ENCODE measurements at regions not wholly inside any gene's neighbourhood (a gene's known extent, or its start where the extent isn't known, plus 50 kb on each side); places are given as distances from the start of the nearest gene placed in this dataset.

DNA sequence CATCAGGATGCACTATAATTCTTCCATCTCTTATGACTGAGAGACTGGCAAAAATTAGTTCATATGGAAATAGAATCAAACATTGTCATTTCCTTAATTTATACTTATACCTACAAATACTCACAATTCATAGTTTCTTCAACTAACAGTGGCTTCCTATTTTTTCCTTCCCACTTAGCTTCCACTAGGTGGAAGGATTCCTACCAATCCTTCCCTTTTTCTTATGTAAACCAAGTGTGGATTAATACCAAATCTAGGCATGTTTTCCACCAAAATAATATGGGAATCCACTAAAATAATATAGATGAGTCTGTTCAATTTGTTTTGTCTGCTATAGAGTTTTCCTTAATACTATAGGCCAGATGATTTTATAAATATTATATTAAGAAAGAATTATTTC lies 1537.1 kb downstream of the PLA2G4A start:
- Histone ChIP-seq H3K9me3 (ENCODE audit: insufficient read depth, low read depth, low read length) (no peaks in the 10 kb centered on the region), H3K9ac (ENCODE audit: low read depth, low read length) (no peak overlapping the region), H3K36me3 (ENCODE audit: insufficient read depth, low read length) (no peaks in the 10 kb centered on the region), H3K4me1 (ENCODE audit: insufficient read depth, low read length) (peaks cover 31% of the 10 kb centered on the region), H3K4me3 (ENCODE audit: low read length) (no peak overlapping the region), H3K27me3 (ENCODE audit: insufficient read depth, low read length) (no peaks in the 10 kb centered on the region), H3K27ac (ENCODE audit: low read depth, low read length) (no peak overlapping the region)

GRCh38 chr1:188367661-188368060 lies 1538.9 kb downstream of the PLA2G4A start:
- Histone ChIP-seq H3K27me3 (ENCODE audit: insufficient read depth, low read length) (no peaks in the 10 kb centered on the region), H3K4me3 (ENCODE audit: low read length) (no peak overlapping the region), H3K4me1 (ENCODE audit: insufficient read depth, low read length) (peaks cover 31% of the 10 kb centered on the region), H3K36me3 (ENCODE audit: insufficient read depth, low read length) (no peaks in the 10 kb centered on the region), H3K9me3 (ENCODE audit: insufficient read depth, low read depth, low read length) (no peaks in the 10 kb centered on the region), H3K27ac (ENCODE audit: low read depth, low read length) (no peak overlapping the region), H3K9ac (ENCODE audit: low read depth, low read length) (no peak overlapping the region)
- WGBS: 73% methylated on average over 1 of the region's 2 CpGs

- Histone ChIP-seq H3K27ac (ENCODE audit: low read depth, low read length) (no peak overlapping the region), H3K9me3 (ENCODE audit: insufficient read depth, low read depth, low read length) (no peaks in the 10 kb centered on the region), H3K9ac (ENCODE audit: low read depth, low read length) (no peak overlapping the region), H3K4me1 (ENCODE audit: insufficient read depth, low read length) (peaks cover 20% of the 10 kb centered on the region; the same call in 1 of the 2 replicates), H3K36me3 (ENCODE audit: insufficient read depth, low read length) (no peaks in the 10 kb centered on the region), H3K27me3 (ENCODE audit: insufficient read depth, low read length) (no peaks in the 10 kb centered on the region), H3K4me3 (ENCODE audit: low read length) (no peak overlapping the region)
- 85% methylated on average over 1 of the region's 1 CpG for WGBS
Observed at GRCh38 chr1:188371295-188371806, 1542.6 kb downstream of the PLA2G4A start.

DNA sequence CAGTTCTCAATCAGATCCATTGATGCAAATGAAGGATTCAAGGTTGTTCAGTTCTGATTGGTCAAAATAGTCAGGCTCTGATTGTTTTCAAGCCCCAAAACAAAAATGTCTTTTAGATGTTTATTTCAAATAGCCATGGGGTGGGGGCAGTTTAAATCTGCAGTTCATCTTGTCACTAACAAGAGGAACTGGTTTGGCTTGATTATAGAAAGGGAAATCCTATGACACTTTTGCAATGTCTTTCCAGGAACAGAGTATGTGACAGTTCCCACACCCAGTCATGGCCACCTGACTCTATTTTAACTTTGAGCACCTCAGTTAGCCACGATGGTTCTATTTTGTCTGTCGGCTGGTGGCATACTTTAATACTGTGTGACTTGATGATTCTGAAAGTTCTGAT lies 1544.1 kb downstream of the PLA2G4A start:
- no peak overlapping the region for H3K27ac ChIP-seq (ENCODE audit: low read depth, low read length)
- no peaks in the 10 kb centered on the region for H3K27me3 ChIP-seq (ENCODE audit: insufficient read depth, low read length)
- peaks cover 8% of the 10 kb centered on the region; the same call in 1 of the 2 replicates for H3K4me1 ChIP-seq (ENCODE audit: insufficient read depth, low read length)
- H3K9ac ChIP-seq (ENCODE audit: low read depth, low read length): no peak overlapping the region
- 97% methylated on average over 2 of the region's 2 CpGs for WGBS
- no peaks in the 10 kb centered on the region for H3K36me3 ChIP-seq (ENCODE audit: insufficient read depth, low read length)
- no peaks in the 10 kb centered on the region for H3K9me3 ChIP-seq (ENCODE audit: insufficient read depth, low read depth, low read length)
- H3K4me3 ChIP-seq (ENCODE audit: low read length): no peak overlapping the region

- H3K4me3 ChIP-seq (ENCODE audit: low read length): no peak overlapping the region
- H3K9me3 ChIP-seq (ENCODE audit: insufficient read depth, low read depth, low read length): no peaks in the 10 kb centered on the region
- H3K27ac ChIP-seq (ENCODE audit: low read depth, low read length): no peak overlapping the region
- H3K9ac ChIP-seq (ENCODE audit: low read depth, low read length): no peak overlapping the region
- WGBS: 100% methylated on average over 1 of the region's 2 CpGs
- no peaks in the 10 kb centered on the region for H3K27me3 ChIP-seq (ENCODE audit: insufficient read depth, low read length)
- no peaks in the 10 kb centered on the region for H3K4me1 ChIP-seq (ENCODE audit: insufficient read depth, low read length)
- H3K36me3 ChIP-seq (ENCODE audit: insufficient read depth, low read length): no peaks in the 10 kb centered on the region
Observed at GRCh38 chr1:188382851-188383250, 1554.1 kb downstream of the PLA2G4A start.

GRCh38 chr1:188386161-188386560 lies 1557.4 kb downstream of the PLA2G4A start:
- no peak overlapping the region for H3K27ac ChIP-seq (ENCODE audit: low read depth, low read length)
- H3K4me1 ChIP-seq (ENCODE audit: insufficient read depth, low read length): no peaks in the 10 kb centered on the region
- H3K27me3 ChIP-seq (ENCODE audit: insufficient read depth, low read length): no peaks in the 10 kb centered on the region
- H3K9me3 ChIP-seq (ENCODE audit: insufficient read depth, low read depth, low read length): no peaks in the 10 kb centered on the region
- no peak overlapping the region for H3K9ac ChIP-seq (ENCODE audit: low read depth, low read length)
- no peaks in the 10 kb centered on the region for H3K36me3 ChIP-seq (ENCODE audit: insufficient read depth, low read length)
- 94% methylated on average over 5 of the region's 5 CpGs for WGBS
- no peak overlapping the region for H3K4me3 ChIP-seq (ENCODE audit: low read length)

- Histone ChIP-seq H3K4me3 (ENCODE audit: low read length) (no peak overlapping the region), H3K27me3 (ENCODE audit: insufficient read depth, low read length) (no peaks in the 10 kb centered on the region), H3K9me3 (ENCODE audit: insufficient read depth, low read depth, low read length) (no peaks in the 10 kb centered on the region), H3K27ac (ENCODE audit: low read depth, low read length) (no peak overlapping the region), H3K9ac (ENCODE audit: low read depth, low read length) (no peak overlapping the region), H3K36me3 (ENCODE audit: insufficient read depth, low read length) (no peaks in the 10 kb centered on the region), H3K4me1 (ENCODE audit: insufficient read depth, low read length) (no peaks in the 10 kb centered on the region)
- WGBS: 85% methylated on average over 1 of the region's 3 CpGs
Observed at GRCh38 chr1:188386666-188387065, 1557.9 kb downstream of the PLA2G4A start.

DNA sequence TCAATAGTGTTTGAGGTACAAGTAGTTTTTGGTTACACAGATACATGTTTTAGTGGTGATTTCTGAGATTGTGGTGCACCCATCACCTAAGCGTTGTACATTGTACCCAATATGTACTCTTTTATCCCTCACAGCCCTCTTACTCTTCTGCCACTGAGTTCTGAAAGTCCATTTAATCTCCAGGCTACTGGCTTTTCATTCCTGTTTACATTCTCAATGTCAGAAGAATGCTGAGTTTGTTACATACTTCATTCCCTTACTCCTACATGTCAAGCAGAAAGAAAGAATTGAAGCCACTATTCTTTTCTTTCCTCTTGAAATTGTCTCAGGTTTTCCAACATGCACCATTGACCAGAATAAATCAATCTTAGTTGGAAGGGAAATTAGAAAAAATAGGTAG lies 1565.9 kb downstream of the PLA2G4A start:
- WGBS: 100% methylated on average over 1 of the region's 1 CpG
- Histone ChIP-seq H3K9ac (ENCODE audit: low read depth, low read length) (no peak overlapping the region), H3K36me3 (ENCODE audit: insufficient read depth, low read length) (no peaks in the 10 kb centered on the region), H3K4me1 (ENCODE audit: insufficient read depth, low read length) (no peaks in the 10 kb centered on the region), H3K4me3 (ENCODE audit: low read length) (no peak overlapping the region), H3K27ac (ENCODE audit: low read depth, low read length) (no peak overlapping the region), H3K27me3 (ENCODE audit: insufficient read depth, low read length) (no peaks in the 10 kb centered on the region), H3K9me3 (ENCODE audit: insufficient read depth, low read depth, low read length) (no peaks in the 10 kb centered on the region)

GRCh38 chr1:188397521-188397920 lies 1568.8 kb downstream of the PLA2G4A start:
- Histone ChIP-seq H3K36me3 (ENCODE audit: insufficient read depth, low read length) (no peaks in the 10 kb centered on the region), H3K9me3 (ENCODE audit: insufficient read depth, low read depth, low read length) (no peaks in the 10 kb centered on the region), H3K27me3 (ENCODE audit: insufficient read depth, low read length) (no peaks in the 10 kb centered on the region), H3K9ac (ENCODE audit: low read depth, low read length) (no peak overlapping the region), H3K4me1 (ENCODE audit: insufficient read depth, low read length) (no peaks in the 10 kb centered on the region), H3K4me3 (ENCODE audit: low read length) (no peak overlapping the region), H3K27ac (ENCODE audit: low read depth, low read length) (no peak overlapping the region)
- WGBS: 94% methylated on average over 1 of the region's 2 CpGs

GRCh38 chr1:188402986-188403385 lies 1574.2 kb downstream of the PLA2G4A start:
- H3K4me1 ChIP-seq (ENCODE audit: insufficient read depth, low read length): no peaks in the 10 kb centered on the region
- WGBS: 85% methylated on average over 2 of the region's 3 CpGs

DNA sequence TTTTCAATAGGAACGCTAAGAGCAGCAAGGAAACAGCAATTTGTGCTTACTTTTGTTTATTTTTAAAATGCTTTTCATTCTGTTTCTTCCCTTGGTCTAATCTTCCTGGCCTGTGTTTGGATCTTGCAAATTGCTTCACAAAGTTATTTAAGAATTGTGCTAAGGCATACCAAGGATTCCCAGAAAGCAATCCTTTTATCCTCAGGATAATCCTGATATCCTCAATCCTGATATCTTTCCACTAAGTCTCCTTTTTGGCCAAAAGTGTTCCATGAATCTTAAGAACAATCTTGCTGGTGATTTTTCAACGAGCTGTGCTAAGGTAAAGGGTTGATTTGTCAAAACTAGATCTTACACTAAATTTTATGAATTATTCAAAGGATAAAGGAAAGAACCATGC lies 1577.9 kb downstream of the PLA2G4A start:
- WGBS: no CpG with 5 or more reads among the region's 2 CpGs
- H3K27ac ChIP-seq (ENCODE audit: low read depth, low read length): no peak overlapping the region
- no peaks in the 10 kb centered on the region for H3K9me3 ChIP-seq (ENCODE audit: insufficient read depth, low read depth, low read length)
- H3K36me3 ChIP-seq (ENCODE audit: insufficient read depth, low read length): no peaks in the 10 kb centered on the region
- no peak overlapping the region for H3K9ac ChIP-seq (ENCODE audit: low read depth, low read length)
- H3K4me3 ChIP-seq (ENCODE audit: low read length): no peak overlapping the region
- no peaks in the 10 kb centered on the region for H3K4me1 ChIP-seq (ENCODE audit: insufficient read depth, low read length)
- no peaks in the 10 kb centered on the region for H3K27me3 ChIP-seq (ENCODE audit: insufficient read depth, low read length)

More at GRCh38 chr1:188402986-188403385, 1574.2 kb downstream of the PLA2G4A start:
- Histone ChIP-seq H3K27ac (ENCODE audit: low read depth, low read length) (no peak overlapping the region), H3K36me3 (ENCODE audit: insufficient read depth, low read length) (no peaks in the 10 kb centered on the region), H3K9me3 (ENCODE audit: insufficient read depth, low read depth, low read length) (no peaks in the 10 kb centered on the region), H3K4me3 (ENCODE audit: low read length) (no peak overlapping the region), H3K9ac (ENCODE audit: low read depth, low read length) (no peak overlapping the region), H3K27me3 (ENCODE audit: insufficient read depth, low read length) (no peaks in the 10 kb centered on the region)

GRCh38 chr1:188420177-188420576 lies 1591.4 kb downstream of the PLA2G4A start:
- WGBS: 96% methylated on average over 1 of the region's 1 CpG

More at GRCh38 chr1:188420177-188420576, 1591.4 kb downstream of the PLA2G4A start:
- Histone ChIP-seq H3K4me3 (ENCODE audit: low read length) (no peak overlapping the region), H3K36me3 (ENCODE audit: insufficient read depth, low read length) (no peaks in the 10 kb centered on the region), H3K27me3 (ENCODE audit: insufficient read depth, low read length) (no peaks in the 10 kb centered on the region), H3K4me1 (ENCODE audit: insufficient read depth, low read length) (no peaks in the 10 kb centered on the region), H3K27ac (ENCODE audit: low read depth, low read length) (no peak overlapping the region), H3K9me3 (ENCODE audit: insufficient read depth, low read depth, low read length) (no peaks in the 10 kb centered on the region), H3K9ac (ENCODE audit: low read depth, low read length) (no peak overlapping the region)

Measured in HUES64 (cell line).